ENCODE measurements at regions not wholly inside any gene's neighbourhood (a gene's known extent, or its start where the extent isn't known, plus 50 kb on each side); places are given as distances from the start of the nearest gene placed in this dataset.

DNA sequence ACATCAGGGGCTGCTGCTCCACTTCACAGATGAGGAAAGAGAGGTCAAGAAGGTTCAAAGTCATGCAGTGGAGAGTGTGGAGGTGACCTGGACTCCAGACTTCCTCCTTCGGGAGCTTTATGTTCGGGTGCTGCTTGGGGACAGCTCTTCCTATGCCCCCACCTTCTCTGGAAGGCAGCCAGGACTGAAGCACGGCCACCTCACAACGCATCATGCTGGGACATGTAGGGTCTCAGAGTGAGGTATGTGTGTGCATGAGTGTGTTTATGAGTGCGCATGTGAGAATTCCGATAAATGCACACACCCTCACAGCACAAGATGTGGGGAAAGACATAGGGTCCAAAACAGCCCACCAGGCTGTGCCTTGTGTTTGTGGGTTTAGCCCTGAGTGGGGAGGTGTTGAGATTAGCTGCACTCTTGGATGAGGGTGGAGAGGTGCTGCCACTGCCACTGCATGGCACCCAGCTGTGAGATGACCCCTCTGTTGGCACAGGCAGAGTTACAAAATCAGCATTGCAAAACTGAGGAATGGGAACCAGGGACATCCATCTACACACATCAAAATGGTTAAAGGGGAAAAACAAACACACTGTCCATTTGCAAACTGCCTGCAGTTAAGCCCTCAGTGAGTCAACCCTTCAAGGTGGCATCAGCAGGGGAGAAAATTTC is 367.4 kb downstream of the SEC14L1 start:
- no peaks in the 10 kb centered on the region for H3K27me3 ChIP-seq (replicated peaks; ENCODE audit: control insufficient read depth, insufficient read depth, low read length)
- H3K4me3 ChIP-seq (ENCODE audit: low read length), result no peak overlapping the region
- peak; percentile 20 for DNase-seq (ENCODE audit: low read depth)
- peaks cover 6% of the 10 kb centered on the region for H3K36me3 ChIP-seq (ENCODE audit: control insufficient read depth, insufficient read depth, low read length, severe bottlenecking)
- peaks cover 4% of the 10 kb centered on the region for H3K4me1 ChIP-seq (ENCODE audit: control insufficient read depth, insufficient read depth, low read length)
- H3K9ac ChIP-seq (ENCODE audit: low read length), result no peak overlapping the region
- no peaks in the 10 kb centered on the region for H3K9me3 ChIP-seq (ENCODE audit: control insufficient read depth, low read length)

- no peak for DNase-seq (ENCODE audit: low read depth)
- no peak overlapping the region for H3K9ac ChIP-seq (ENCODE audit: low read length)
- H3K9me3 ChIP-seq (ENCODE audit: control insufficient read depth, low read length), result no peaks in the 10 kb centered on the region
- peaks cover 4% of the 10 kb centered on the region for H3K36me3 ChIP-seq (ENCODE audit: control insufficient read depth, insufficient read depth, low read length, severe bottlenecking)
- H3K27me3 ChIP-seq (replicated peaks; ENCODE audit: control insufficient read depth, insufficient read depth, low read length), result no peaks in the 10 kb centered on the region
- peaks cover 4% of the 10 kb centered on the region for H3K4me1 ChIP-seq (ENCODE audit: control insufficient read depth, insufficient read depth, low read length)
- H3K4me3 ChIP-seq (ENCODE audit: low read length), result no peak overlapping the region
These were observed 368.3 kb downstream of the SEC14L1 start for GRCh38 chr17:77509089-77509488.

DNA sequence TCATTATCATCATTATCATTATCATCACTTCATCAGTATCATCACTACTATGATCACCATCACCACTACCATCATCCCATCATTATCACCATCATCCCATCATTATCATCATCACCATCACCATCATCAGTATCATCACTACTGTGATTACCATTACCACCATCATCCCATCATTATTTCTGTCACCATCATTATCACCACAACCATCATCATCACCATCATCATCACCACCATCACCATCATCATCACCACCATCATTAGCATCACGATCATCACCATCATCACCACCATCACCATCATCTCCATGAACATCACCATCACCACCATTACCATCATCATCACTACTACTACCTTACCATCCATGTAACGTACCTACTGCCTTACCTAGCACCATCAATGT is 368.8 kb downstream of the SEC14L1 start:
- no peaks in the 10 kb centered on the region for H3K27me3 ChIP-seq (replicated peaks; ENCODE audit: control insufficient read depth, insufficient read depth, low read length)
- no peaks in the 10 kb centered on the region for H3K9me3 ChIP-seq (ENCODE audit: control insufficient read depth, low read length)
- H3K4me1 ChIP-seq (ENCODE audit: control insufficient read depth, insufficient read depth, low read length), result peaks cover 4% of the 10 kb centered on the region
- H3K36me3 ChIP-seq (ENCODE audit: control insufficient read depth, insufficient read depth, low read length, severe bottlenecking), result peaks cover 4% of the 10 kb centered on the region
- H3K4me3 ChIP-seq (ENCODE audit: low read length), result no peak overlapping the region
- DNase-seq (ENCODE audit: low read depth), result no peak
- no peak overlapping the region for H3K9ac ChIP-seq (ENCODE audit: low read length)

GRCh38 chr17:77510133-77510796 is 369.5 kb downstream of the SEC14L1 start:
- H3K9ac ChIP-seq (ENCODE audit: low read length), result no peak overlapping the region
- no peaks in the 10 kb centered on the region for H3K9me3 ChIP-seq (ENCODE audit: control insufficient read depth, low read length)
- H3K4me1 ChIP-seq (ENCODE audit: control insufficient read depth, insufficient read depth, low read length), result peaks cover 4% of the 10 kb centered on the region
- no peak for DNase-seq (ENCODE audit: low read depth)
- no peaks in the 10 kb centered on the region for H3K27me3 ChIP-seq (replicated peaks; ENCODE audit: control insufficient read depth, insufficient read depth, low read length)
- peaks cover 4% of the 10 kb centered on the region for H3K36me3 ChIP-seq (ENCODE audit: control insufficient read depth, insufficient read depth, low read length, severe bottlenecking)
- no peak overlapping the region for H3K4me3 ChIP-seq (ENCODE audit: low read length)

- Histone ChIP-seq H3K4me1 (ENCODE audit: control insufficient read depth, insufficient read depth, low read length) (peaks cover 4% of the 10 kb centered on the region), H3K9ac (ENCODE audit: low read length) (no peak overlapping the region), H3K4me3 (ENCODE audit: low read length) (no peak overlapping the region)
These were observed 370.8 kb downstream of the SEC14L1 start for GRCh38 chr17:77511514-77512061.

GRCh38 chr17:77512062-77512946 is 371.5 kb downstream of the SEC14L1 start:
- no peaks in the 10 kb centered on the region for H3K27me3 ChIP-seq (replicated peaks; ENCODE audit: control insufficient read depth, insufficient read depth, low read length)
- peaks cover 4% of the 10 kb centered on the region for H3K4me1 ChIP-seq (ENCODE audit: control insufficient read depth, insufficient read depth, low read length)
- H3K36me3 ChIP-seq (ENCODE audit: control insufficient read depth, insufficient read depth, low read length, severe bottlenecking), result peaks cover 4% of the 10 kb centered on the region
- no peak for DNase-seq (ENCODE audit: low read depth)
- peaks cover 5% of the 10 kb centered on the region for H3K9me3 ChIP-seq (ENCODE audit: control insufficient read depth, low read length)
- H3K4me3 ChIP-seq (ENCODE audit: low read length), result no peak overlapping the region
- H3K9ac ChIP-seq (ENCODE audit: low read length), result no peak overlapping the region

More at GRCh38 chr17:77511514-77512061, 370.8 kb downstream of the SEC14L1 start:
- no peaks in the 10 kb centered on the region for H3K9me3 ChIP-seq (ENCODE audit: control insufficient read depth, low read length)
- H3K36me3 ChIP-seq (ENCODE audit: control insufficient read depth, insufficient read depth, low read length, severe bottlenecking), result peaks cover 4% of the 10 kb centered on the region
- no peak for DNase-seq (ENCODE audit: low read depth)
- H3K27me3 ChIP-seq (replicated peaks; ENCODE audit: control insufficient read depth, insufficient read depth, low read length), result no peaks in the 10 kb centered on the region

- DNase-seq (ENCODE audit: low read depth), result no peak
- no peak overlapping the region for H3K4me3 ChIP-seq (ENCODE audit: low read length)
- H3K4me1 ChIP-seq (ENCODE audit: control insufficient read depth, insufficient read depth, low read length), result peaks cover 3% of the 10 kb centered on the region
- H3K9me3 ChIP-seq (ENCODE audit: control insufficient read depth, low read length), result peaks cover 5% of the 10 kb centered on the region
- peaks cover 4% of the 10 kb centered on the region for H3K36me3 ChIP-seq (ENCODE audit: control insufficient read depth, insufficient read depth, low read length, severe bottlenecking)
- no peaks in the 10 kb centered on the region for H3K27me3 ChIP-seq (replicated peaks; ENCODE audit: control insufficient read depth, insufficient read depth, low read length)
- H3K9ac ChIP-seq (ENCODE audit: low read length), result no peak overlapping the region
These were observed 372.3 kb downstream of the SEC14L1 start for GRCh38 chr17:77513045-77513444.

- Histone ChIP-seq H3K27me3 (replicated peaks; ENCODE audit: control insufficient read depth, insufficient read depth, low read length) (no peaks in the 10 kb centered on the region), H3K36me3 (ENCODE audit: control insufficient read depth, insufficient read depth, low read length, severe bottlenecking) (no peaks in the 10 kb centered on the region), H3K4me1 (ENCODE audit: control insufficient read depth, insufficient read depth, low read length) (no peaks in the 10 kb centered on the region), H3K9ac (ENCODE audit: low read length) (no peak overlapping the region), H3K9me3 (ENCODE audit: control insufficient read depth, low read length) (peaks cover 5% of the 10 kb centered on the region), H3K4me3 (ENCODE audit: low read length) (no peak overlapping the region)
- no peak for DNase-seq (ENCODE audit: low read depth)
These were observed 374.5 kb downstream of the SEC14L1 start for GRCh38 chr17:77515227-77515626.

- peak; percentile 12 for DNase-seq (ENCODE audit: low read depth)
- no peaks in the 10 kb centered on the region for H3K36me3 ChIP-seq (ENCODE audit: control insufficient read depth, insufficient read depth, low read length, severe bottlenecking)
- H3K4me3 ChIP-seq (ENCODE audit: low read length), result no peak overlapping the region
- no peaks in the 10 kb centered on the region for H3K4me1 ChIP-seq (ENCODE audit: control insufficient read depth, insufficient read depth, low read length)
- H3K27me3 ChIP-seq (replicated peaks; ENCODE audit: control insufficient read depth, insufficient read depth, low read length), result peaks cover 3% of the 10 kb centered on the region
- H3K9ac ChIP-seq (ENCODE audit: low read length), result no peak overlapping the region
- peaks cover 5% of the 10 kb centered on the region for H3K9me3 ChIP-seq (ENCODE audit: control insufficient read depth, low read length)
These were observed 376.1 kb downstream of the SEC14L1 start for GRCh38 chr17:77516902-77517301.

GRCh38 chr17:77521076-77521475 is 380.3 kb downstream of the SEC14L1 start:
- Histone ChIP-seq H3K27me3 (replicated peaks; ENCODE audit: control insufficient read depth, insufficient read depth, low read length) (peaks cover 8% of the 10 kb centered on the region), H3K9me3 (ENCODE audit: control insufficient read depth, low read length) (peaks cover 5% of the 10 kb centered on the region), H3K4me1 (ENCODE audit: control insufficient read depth, insufficient read depth, low read length) (no peaks in the 10 kb centered on the region), H3K9ac (ENCODE audit: low read length) (no peak overlapping the region), H3K4me3 (ENCODE audit: low read length) (no peak overlapping the region), H3K36me3 (ENCODE audit: control insufficient read depth, insufficient read depth, low read length, severe bottlenecking) (no peaks in the 10 kb centered on the region)
- no peak for DNase-seq (ENCODE audit: low read depth)

GRCh38 chr17:77523540-77523939 is 382.8 kb downstream of the SEC14L1 start:
- H3K9me3 ChIP-seq (ENCODE audit: control insufficient read depth, low read length), result no peaks in the 10 kb centered on the region
- no peak overlapping the region for H3K4me3 ChIP-seq (ENCODE audit: low read length)
- H3K27me3 ChIP-seq (replicated peaks; ENCODE audit: control insufficient read depth, insufficient read depth, low read length), result peaks cover 15% of the 10 kb centered on the region
- H3K9ac ChIP-seq (ENCODE audit: low read length), result no peak overlapping the region
- H3K4me1 ChIP-seq (ENCODE audit: control insufficient read depth, insufficient read depth, low read length), result no peaks in the 10 kb centered on the region
- no peak for DNase-seq (ENCODE audit: low read depth)
- H3K36me3 ChIP-seq (ENCODE audit: control insufficient read depth, insufficient read depth, low read length, severe bottlenecking), result no peaks in the 10 kb centered on the region

Measured in adipocyte (in vitro differentiated cells).